Upper lobe of left lung (tissue), 4 donors: ENCODE measurements at regions not wholly inside any gene's neighbourhood (a gene's known extent, or its start where the extent isn't known, plus 50 kb on each side); places are given as distances from the start of the nearest gene placed in this dataset.

ENCODE experiments used
- CTCF ChIP-seq, 6 experiments: fragments of 450-650 bp in 4 of 6; fragments of 200-600 bp in 2 of 6; sonication (generic) in 2 of 6; IDR thresholded peaks; one replicate each; pipeline ENCODE4 v1.5.1; 2016 to 2019; ENCODE audit warnings: antibody characterized with exemption in 6 of 6
- EP300 ChIP-seq, 4 donors: sonication (generic); formaldehyde crosslinking; IDR thresholded peaks; one replicate each; pipeline ENCODE4 v1.5.1; 2017; ENCODE audit warnings: antibody characterized with exemption in 4 of 4, control low read depth in 2 of 4
- POLR2A ChIP-seq, 4 donors: fragments of 450-650 bp; IDR thresholded peaks; one replicate each; pipeline ENCODE4 v1.5.1; 2016 to 2017; ENCODE audit warnings: antibody characterized with exemption in 4 of 4, mild to moderate bottlenecking in 2 of 4
- POLR2AphosphoS5 ChIP-seq, 2 donors: sonication (generic); formaldehyde crosslinking; IDR thresholded peaks; one replicate each; pipeline ENCODE4 v1.5.1; 2017; ENCODE audit warnings: antibody characterized with exemption in 2 of 2

GRCh38 chr10:61819208-61819607 lies 82.3 kb upstream of the ARID5B start:
- TF ChIP-seq CTCF (IDR thresholded peaks at IDR 0.05) = no peak
- TF ChIP-seq POLR2AphosphoS5 (IDR thresholded peaks at IDR 0.05) = no peak
- no peak for TF ChIP-seq EP300 (IDR thresholded peaks at IDR 0.05)
- no peak for TF ChIP-seq POLR2A (IDR thresholded peaks at IDR 0.05)
